ENCODE measurements at regions not wholly inside any gene's neighbourhood (a gene's known extent, or its start where the extent isn't known, plus 50 kb on each side); places are given as distances from the start of the nearest gene placed in this dataset.

DNA sequence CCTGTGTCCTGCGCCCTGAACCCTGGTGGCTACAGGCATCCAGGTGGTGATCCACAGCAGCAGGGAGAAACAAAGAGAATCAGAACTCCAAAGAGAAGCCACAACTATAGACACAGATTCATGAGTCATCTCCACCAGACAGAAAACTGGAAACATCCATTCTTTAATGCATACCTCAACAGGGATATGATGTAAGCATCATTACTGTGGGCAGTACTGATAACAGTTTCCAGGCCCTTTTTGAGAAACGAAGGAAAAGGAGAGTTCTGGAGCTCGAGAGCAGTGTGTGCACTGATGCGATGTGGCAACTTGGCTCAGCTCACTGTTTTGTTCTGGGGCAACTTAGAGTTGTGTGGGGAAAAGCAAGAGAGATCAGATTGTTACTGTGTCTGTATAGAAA, 215.6 kb upstream of the ADAMTS16 start:
- H3K4me3 Mint-ChIP-seq, result no peak overlapping the region
- no peaks in the 10 kb centered on the region for H3K9me3 ChIP-seq (ENCODE audit: control extremely low read depth in 1 of 3, control insufficient read depth in 2 of 3, insufficient read depth in 1 of 3, low read length in 2 of 3)
- H3K79me2 ChIP-seq (ENCODE audit: control insufficient read depth, insufficient read depth, low read length), result no peaks in the 10 kb centered on the region
- intact Hi-C loops (cut with micrococcal nuclease), result no loop called here
- no peak overlapping the region for H2AFZ ChIP-seq (ENCODE audit: insufficient read depth, low read depth, low read length, poor library complexity, severe bottlenecking)
- H3K9me3 Mint-ChIP-seq (ENCODE audit: insufficient read depth), result peaks cover 2% of the 10 kb centered on the region
- H3K4me2 ChIP-seq (replicated peaks; ENCODE audit: low read depth, low read length, poor library complexity, severe bottlenecking), result no peak overlapping the region
- WGBS (ENCODE audit: insufficient coverage), result 92% methylated on average over 4 of the region's 4 CpGs
- H3K4me1 ChIP-seq (ENCODE audit: control insufficient read depth in 2 of 2, insufficient read depth in 2 of 2, low read length in 2 of 2), result no peaks in the 10 kb centered on the region
- no peaks in the 10 kb centered on the region for H3K36me3 ChIP-seq (replicated peaks in 1 of 2; ENCODE audit: control extremely low read depth in 1 of 2, control insufficient read depth in 1 of 2, extremely low read depth in 1 of 2, insufficient read depth in 2 of 2, low read length in 1 of 2)
- no peak overlapping the region for H3K4me3 ChIP-seq (ENCODE audit: control extremely low read depth in 1 of 5, extremely low read depth in 1 of 5, insufficient read depth in 1 of 5, low read depth in 2 of 5, low read length in 4 of 5)
- ChIA-PET POLR2A (no interaction called here), CTCF (no interaction called here)
- no peak overlapping the region for H3K27ac Mint-ChIP-seq
- ATAC-seq (ENCODE audit: low read depth), result no peak
- no peak overlapping the region for H3K27ac ChIP-seq (ENCODE audit: low read length in 2 of 2)
- TF ChIP-seq, protein P1, sequence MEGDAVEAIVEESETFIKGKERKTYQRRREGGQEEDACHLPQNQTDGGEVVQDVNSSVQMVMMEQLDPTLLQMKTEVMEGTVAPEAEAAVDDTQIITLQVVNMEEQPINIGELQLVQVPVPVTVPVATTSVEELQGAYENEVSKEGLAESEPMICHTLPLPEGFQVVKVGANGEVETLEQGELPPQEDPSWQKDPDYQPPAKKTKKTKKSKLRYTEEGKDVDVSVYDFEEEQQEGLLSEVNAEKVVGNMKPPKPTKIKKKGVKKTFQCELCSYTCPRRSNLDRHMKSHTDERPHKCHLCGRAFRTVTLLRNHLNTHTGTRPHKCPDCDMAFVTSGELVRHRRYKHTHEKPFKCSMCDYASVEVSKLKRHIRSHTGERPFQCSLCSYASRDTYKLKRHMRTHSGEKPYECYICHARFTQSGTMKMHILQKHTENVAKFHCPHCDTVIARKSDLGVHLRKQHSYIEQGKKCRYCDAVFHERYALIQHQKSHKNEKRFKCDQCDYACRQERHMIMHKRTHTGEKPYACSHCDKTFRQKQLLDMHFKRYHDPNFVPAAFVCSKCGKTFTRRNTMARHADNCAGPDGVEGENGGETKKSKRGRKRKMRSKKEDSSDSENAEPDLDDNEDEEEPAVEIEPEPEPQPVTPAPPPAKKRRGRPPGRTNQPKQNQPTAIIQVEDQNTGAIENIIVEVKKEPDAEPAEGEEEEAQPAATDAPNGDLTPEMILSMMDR (IDR thresholded peaks at IDR 0.05), result no peak
- no peak for TF ChIP-seq EZH2 (IDR thresholded peaks at IDR 0.05; ENCODE audit: borderline replicate concordance, insufficient read depth, low read depth, low read length, poor library complexity, severe bottlenecking)
- H3K27me3 ChIP-seq (replicated peaks in 1 of 4; ENCODE audit: control extremely low read depth in 1 of 4, control insufficient read depth in 3 of 4, insufficient read depth in 4 of 4, low read length in 3 of 4), result no peaks in the 10 kb centered on the region
- H4K20me1 ChIP-seq (ENCODE audit: control insufficient read depth, insufficient read depth, low read length, poor library complexity, severe bottlenecking), result no peaks in the 10 kb centered on the region
- H3K4me1 Mint-ChIP-seq, result no peaks in the 10 kb centered on the region
- no peak overlapping the region for H3K9ac ChIP-seq (ENCODE audit: low read length)
- no peak for DNase-seq
- no peaks in the 10 kb centered on the region for H3K27me3 Mint-ChIP-seq

DNA sequence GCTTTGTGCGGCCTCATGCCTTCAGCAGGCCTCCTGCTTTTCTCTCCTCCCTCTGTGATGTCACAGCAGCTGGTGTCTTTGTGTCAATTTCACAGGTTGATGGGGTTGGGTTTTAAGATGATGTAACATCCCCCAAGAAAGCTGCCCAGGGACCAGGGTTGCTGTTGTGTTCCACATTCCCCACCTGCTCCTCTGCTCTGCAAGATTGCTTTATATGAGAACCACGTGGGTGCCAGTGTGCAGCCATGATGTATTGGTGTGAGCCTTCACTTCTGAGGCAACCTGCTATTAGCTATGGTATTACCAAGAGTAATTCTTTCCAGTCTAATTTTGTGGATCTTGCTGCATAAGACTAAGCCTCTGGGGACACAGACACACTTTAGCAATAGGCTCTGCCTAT, 213.0 kb upstream of the ADAMTS16 start:
- Histone ChIP-seq H3K4me1 (ENCODE audit: control insufficient read depth in 2 of 2, insufficient read depth in 2 of 2, low read length in 2 of 2) (no peaks in the 10 kb centered on the region), H3K9me3 (ENCODE audit: control extremely low read depth in 1 of 3, control insufficient read depth in 2 of 3, insufficient read depth in 1 of 3, low read length in 2 of 3) (no peaks in the 10 kb centered on the region), H3K4me2 (replicated peaks; ENCODE audit: low read depth, low read length, poor library complexity, severe bottlenecking) (no peak overlapping the region), H3K27ac (ENCODE audit: low read length in 2 of 2) (no peak overlapping the region), H4K20me1 (ENCODE audit: control insufficient read depth, insufficient read depth, low read length, poor library complexity, severe bottlenecking) (no peaks in the 10 kb centered on the region), H3K9ac (ENCODE audit: low read length) (no peak overlapping the region), H3K4me3 (ENCODE audit: control extremely low read depth in 1 of 5, extremely low read depth in 1 of 5, insufficient read depth in 1 of 5, low read depth in 2 of 5, low read length in 4 of 5) (no peak overlapping the region), H2AFZ (ENCODE audit: insufficient read depth, low read depth, low read length, poor library complexity, severe bottlenecking) (no peak overlapping the region), H3K27me3 (replicated peaks in 1 of 4; ENCODE audit: control extremely low read depth in 1 of 4, control insufficient read depth in 3 of 4, insufficient read depth in 4 of 4, low read length in 3 of 4) (no peaks in the 10 kb centered on the region), H3K36me3 (replicated peaks in 1 of 2; ENCODE audit: control extremely low read depth in 1 of 2, control insufficient read depth in 1 of 2, extremely low read depth in 1 of 2, insufficient read depth in 2 of 2, low read length in 1 of 2) (no peaks in the 10 kb centered on the region), H3K79me2 (ENCODE audit: control insufficient read depth, insufficient read depth, low read length) (no peaks in the 10 kb centered on the region)
- Mint-ChIP-seq H3K27ac (no peak overlapping the region), H3K4me1 (no peaks in the 10 kb centered on the region), H3K27me3 (no peaks in the 10 kb centered on the region), H3K4me3 (no peak overlapping the region), H3K9me3 (ENCODE audit: insufficient read depth) (no peaks in the 10 kb centered on the region)
- no peak for DNase-seq
- POLR2A ChIA-PET, result no interaction called here
- CTCF ChIA-PET, result no interaction called here
- no peak for ATAC-seq (ENCODE audit: low read depth)
- intact Hi-C loops (cut with micrococcal nuclease), result no loop called here
- no peak for TF ChIP-seq EZH2 (IDR thresholded peaks at IDR 0.05; ENCODE audit: borderline replicate concordance, insufficient read depth, low read depth, low read length, poor library complexity, severe bottlenecking)
- TF ChIP-seq, protein P1 (IDR thresholded peaks at IDR 0.05), result no peak
- 100% methylated on average over 1 of the region's 2 CpGs for WGBS (ENCODE audit: insufficient coverage)
